ENCODE measurements at regions not wholly inside any gene's neighbourhood (a gene's known extent, or its start where the extent isn't known, plus 50 kb on each side); places are given as distances from the start of the nearest gene placed in this dataset.

DNA sequence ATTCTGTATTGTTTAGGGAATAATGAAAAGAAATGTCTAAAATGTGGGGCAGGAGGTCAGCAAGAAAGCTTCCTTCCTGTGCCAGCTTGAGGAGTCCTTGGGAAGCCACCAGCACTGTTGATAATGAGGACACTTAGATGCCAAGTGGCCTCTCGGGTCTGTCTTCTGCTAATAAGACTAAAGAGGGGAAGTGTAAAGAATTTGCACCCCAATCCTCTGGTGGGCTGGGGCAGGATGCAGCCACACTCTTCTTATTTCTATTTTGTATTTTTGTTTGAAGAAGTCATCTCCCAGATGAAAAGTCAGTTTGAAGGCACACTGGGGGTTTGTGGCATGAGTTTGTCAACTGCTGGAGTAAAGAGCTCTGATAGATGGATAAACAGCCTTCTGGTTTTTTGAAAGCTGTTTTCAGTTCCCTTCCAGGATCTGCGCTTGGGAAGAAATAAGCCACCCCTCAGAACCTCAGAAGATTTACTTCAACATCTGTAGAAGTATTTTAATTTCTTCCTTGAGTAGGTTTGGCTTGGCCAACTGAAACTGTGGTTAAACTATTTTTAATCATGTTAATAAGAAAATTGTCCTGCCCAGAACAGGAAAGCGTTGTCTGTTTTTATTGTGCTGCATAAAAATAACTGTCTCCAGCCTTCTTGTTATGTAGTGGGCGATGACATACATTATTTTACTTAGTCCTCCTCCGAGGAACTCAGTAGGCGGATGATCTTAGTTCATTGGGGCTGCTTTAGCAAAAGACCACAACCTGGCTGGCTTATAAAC lies 128.8 kb upstream of the GPR26 start:
- TF ChIP-seq, protein P1, sequence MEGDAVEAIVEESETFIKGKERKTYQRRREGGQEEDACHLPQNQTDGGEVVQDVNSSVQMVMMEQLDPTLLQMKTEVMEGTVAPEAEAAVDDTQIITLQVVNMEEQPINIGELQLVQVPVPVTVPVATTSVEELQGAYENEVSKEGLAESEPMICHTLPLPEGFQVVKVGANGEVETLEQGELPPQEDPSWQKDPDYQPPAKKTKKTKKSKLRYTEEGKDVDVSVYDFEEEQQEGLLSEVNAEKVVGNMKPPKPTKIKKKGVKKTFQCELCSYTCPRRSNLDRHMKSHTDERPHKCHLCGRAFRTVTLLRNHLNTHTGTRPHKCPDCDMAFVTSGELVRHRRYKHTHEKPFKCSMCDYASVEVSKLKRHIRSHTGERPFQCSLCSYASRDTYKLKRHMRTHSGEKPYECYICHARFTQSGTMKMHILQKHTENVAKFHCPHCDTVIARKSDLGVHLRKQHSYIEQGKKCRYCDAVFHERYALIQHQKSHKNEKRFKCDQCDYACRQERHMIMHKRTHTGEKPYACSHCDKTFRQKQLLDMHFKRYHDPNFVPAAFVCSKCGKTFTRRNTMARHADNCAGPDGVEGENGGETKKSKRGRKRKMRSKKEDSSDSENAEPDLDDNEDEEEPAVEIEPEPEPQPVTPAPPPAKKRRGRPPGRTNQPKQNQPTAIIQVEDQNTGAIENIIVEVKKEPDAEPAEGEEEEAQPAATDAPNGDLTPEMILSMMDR (conservative IDR thresholded peaks at IDR 0.05; ENCODE audit: low read length), result no peak
- no peak for TF ChIP-seq EZH2phosphoT487 (IDR thresholded peaks at IDR 0.05; ENCODE audit: borderline replicate concordance)
